IMR-90 (cell line): ENCODE measurements at regions not wholly inside any gene's neighbourhood (a gene's known extent, or its start where the extent isn't known, plus 50 kb on each side); places are given as distances from the start of the nearest gene placed in this dataset.

Experiments
- ATAC-seq: fragments of 200-7000 bp; cut with Tn5 transposase; 2 replicates; pipeline ENCODE4 v1.9.1; 2020; ENCODE audit warnings: low read depth, mild to moderate bottlenecking, moderate library complexity
- BruUV-seq: library from RNA; stranded (reverse); fragments of 400-500 nt; replicated peaks from 2 replicates; lab custom pipeline; 2021; lab: Mats Ljungman, UMichigan
- CTCF ChIA-PET: fragments of 300-600 bp; formaldehyde crosslinking; extraction: SDS; loops from one replicate; lab custom pipeline; 2021; ENCODE audit warnings: antibody characterized with exemption; lab: Yijun Ruan, JAX
- POLR2A ChIA-PET: fragments of 300-600 bp; sonication (Branson Sonifier 250); formaldehyde crosslinking; loops from one replicate; lab custom pipeline; 2022; ENCODE audit warnings: antibody characterized with exemption; ENCODE audit not compliant: unreplicated experiment; lab: Charles Lee
- DNase-seq: peaks from one replicate; pipeline ENCODE4 v3.0.0; 2013
- H2AFZ ChIP-seq: replicated peaks from 2 replicates; pipeline ENCODE3; 2013; ENCODE audit warnings: low read length, mild to moderate bottlenecking; ENCODE audit not compliant: poor library complexity
- H2AK5ac ChIP-seq: 2 replicates; pipeline ENCODE4 v1.6.1; 2013; ENCODE audit warnings: low read depth, low read length, inconsistent platforms
- H2AK9ac ChIP-seq: replicated peaks from 2 replicates; pipeline ENCODE3; 2013; ENCODE audit warnings: mild to moderate bottlenecking, low read depth, low read length, moderate library complexity; ENCODE audit not compliant: poor library complexity
- H2BK120ac ChIP-seq: 2 replicates; pipeline ENCODE4 v1.6.1; 2013; ENCODE audit warnings: low read depth, low read length, inconsistent platforms
- H2BK15ac ChIP-seq: 3 replicates; pipeline ENCODE4 v1.6.1; 2013; ENCODE audit warnings: low read depth, low read length, inconsistent platforms
- H2BK20ac ChIP-seq: 2 replicates; pipeline ENCODE4 v1.6.1; 2013; ENCODE audit warnings: low read depth, mild to moderate bottlenecking, inconsistent platforms, low read length, moderate library complexity
- H2BK5ac ChIP-seq: 2 replicates; pipeline ENCODE4 v1.6.1; 2013; ENCODE audit warnings: mild to moderate bottlenecking, low read depth, low read length, inconsistent platforms; ENCODE audit not compliant: poor library complexity, severe bottlenecking
- H3K14ac ChIP-seq: replicated peaks from 2 replicates; pipeline ENCODE4 v1.6.1; 2013; ENCODE audit warnings: low read depth, low read length, inconsistent platforms
- H3K18ac ChIP-seq: 2 replicates; pipeline ENCODE4 v1.6.1; 2013; ENCODE audit warnings: low read depth, low read length, control low read depth
- H3K23ac ChIP-seq: 2 replicates; pipeline ENCODE4 v1.6.1; 2013; ENCODE audit warnings: low read depth, low read length, inconsistent platforms
- H3K27ac ChIP-seq: 2 replicates; pipeline ENCODE4 v1.5.1; 2013; ENCODE audit warnings: mild to moderate bottlenecking, control low read depth, low read length; ENCODE audit not compliant: insufficient read depth
- H3K27me3 ChIP-seq: 2 replicates; pipeline ENCODE4 v1.6.1; 2013; ENCODE audit warnings: low read length; ENCODE audit not compliant: control insufficient read depth, insufficient read depth
- H3K36me3 ChIP-seq: 2 replicates; pipeline ENCODE4 v1.6.1; 2013; ENCODE audit warnings: low read length, mixed read lengths; ENCODE audit not compliant: control insufficient read depth, insufficient read depth
- H3K4ac ChIP-seq: 2 replicates; pipeline ENCODE4 v1.6.1; 2013; ENCODE audit warnings: low read depth, low read length, inconsistent platforms
- H3K4me1 ChIP-seq: 2 replicates; pipeline ENCODE4 v1.6.1; 2013; ENCODE audit warnings: low read length, mixed read lengths; ENCODE audit not compliant: control insufficient read depth, insufficient read depth
- H3K4me2 ChIP-seq: 2 replicates; pipeline ENCODE4 v1.6.1; 2013; ENCODE audit warnings: low read depth, mild to moderate bottlenecking, control low read depth, low read length, moderate library complexity
- H3K4me3 ChIP-seq: 2 replicates; pipeline ENCODE4 v1.5.1; 2013; ENCODE audit warnings: low read depth, mild to moderate bottlenecking, control low read depth, low read length, moderate library complexity; ENCODE audit not compliant: insufficient read depth
- H3K56ac ChIP-seq: 2 replicates; pipeline ENCODE4 v1.6.1; 2013; ENCODE audit warnings: low read length, inconsistent platforms; ENCODE audit not compliant: insufficient read depth; ENCODE audit errors: extremely low read depth
- H3K79me1 ChIP-seq, 2 experiments: 2 replicates each; pipeline ENCODE4 v1.6.1; 2013; ENCODE audit warnings: low read length in 2 of 2, inconsistent platforms in 1 of 2, low read depth in 1 of 2
- H3K9ac ChIP-seq: 2 replicates; pipeline ENCODE4 v1.6.1; 2013; ENCODE audit warnings: low read depth, low read length, control low read depth
- H3K9me1 ChIP-seq: 2 replicates; pipeline ENCODE4 v1.6.1; 2013; ENCODE audit warnings: low read length, inconsistent platforms; ENCODE audit not compliant: insufficient read depth
- H3K9me3 ChIP-seq: 2 replicates; pipeline ENCODE4 v1.6.1; 2013; ENCODE audit warnings: low read length; ENCODE audit not compliant: control insufficient read depth, insufficient read depth
- H4K20me1 ChIP-seq: 2 replicates; pipeline ENCODE4 v1.6.1; 2013; ENCODE audit warnings: low read length, inconsistent platforms; ENCODE audit not compliant: insufficient read depth
- H4K5ac ChIP-seq: 2 replicates; pipeline ENCODE4 v1.6.1; 2013; ENCODE audit warnings: mild to moderate bottlenecking, low read depth, low read length, control low read depth
- H4K8ac ChIP-seq, 2 experiments: 2 replicates each; pipeline ENCODE4 v1.6.1; 2013; ENCODE audit warnings: low read depth in 2 of 2, low read length in 2 of 2, control low read depth in 1 of 2, inconsistent platforms in 1 of 2
- H4K91ac ChIP-seq: 2 replicates; pipeline ENCODE4 v1.6.1; 2013; ENCODE audit warnings: low read depth, low read length, inconsistent platforms; ENCODE audit not compliant: insufficient read depth
- BHLHE40 ChIP-seq: fragments of 150-350 bp; IDR thresholded peaks from 2 replicates; pipeline ENCODE4 v1.6.1; 2016; ENCODE audit warnings: mild to moderate bottlenecking, low read depth, low read length
- CEBPB ChIP-seq: IDR thresholded peaks from 2 replicates; pipeline ENCODE4 v1.6.1; 2012; ENCODE audit warnings: low read depth, low read length, improper control_type of control experiment
- CTCF ChIP-seq: conservative IDR thresholded peaks from 2 replicates; pipeline ENCODE4 v1.5.1; 2012; ENCODE audit warnings: mild to moderate bottlenecking, low read depth, low read length, improper control_type of control experiment
- MAFK ChIP-seq: IDR thresholded peaks from 2 replicates; pipeline ENCODE4 v1.6.1; 2012; ENCODE audit warnings: low read depth, low read length, improper control_type of control experiment
- MXI1 ChIP-seq: IDR thresholded peaks from 2 replicates; pipeline ENCODE4 v1.6.1; 2012; ENCODE audit warnings: low read depth, mild to moderate bottlenecking, low read length, moderate library complexity, borderline replicate concordance
- RAD21 ChIP-seq: IDR thresholded peaks from 2 replicates; pipeline ENCODE4 v1.6.1; 2012; ENCODE audit warnings: low read length, improper control_type of control experiment
- RCOR1 ChIP-seq: IDR thresholded peaks from 2 replicates; pipeline ENCODE4 v1.6.1; 2012; ENCODE audit warnings: mild to moderate bottlenecking, low read length, improper control_type of control experiment; ENCODE audit not compliant: insufficient replicate concordance
- SMC3 ChIP-seq: fragments of 150-350 bp; IDR thresholded peaks from 2 replicates; pipeline ENCODE4 v1.6.1; 2016; ENCODE audit warnings: low read depth, mild to moderate bottlenecking, antibody characterized with exemption, low read length, moderate library complexity
- WGBS, 2 experiments: methylation state at CpG; one replicate each; pipeline versions ENCODE4 v1.1.5 to v1.1.7; 2013; ENCODE audit warnings: missing lambda C conversion rate in 2 of 2; ENCODE audit not compliant: insufficient read length in 1 of 2; ENCODE audit errors: extremely low coverage in 2 of 2; 5-methylcytosine and 5-hydroxymethylcytosine counted together
- dilution Hi-C: fragments of 300-500 bp; cut with HindIII; formaldehyde crosslinking; loops from one replicate; pipeline ENCODE4 v1.14.3; 2018; ENCODE audit warnings: low sequenced_read_pairs; ENCODE audit not compliant: unreplicated experiment
- in situ Hi-C: fragments of 300-500 bp; cut with MboI; formaldehyde crosslinking; loops from 3 replicates; pipeline ENCODE4 v1.14.3; 2019; ENCODE audit warnings: low sequenced_read_pairs, inconsistent platforms, mixed read lengths
- intact Hi-C: fragments of 100-400 bp; cut with micrococcal nuclease; formaldehyde crosslinking; loops from 2 replicates; pipeline ENCODE4 v1.10.0; 2022

DNA sequence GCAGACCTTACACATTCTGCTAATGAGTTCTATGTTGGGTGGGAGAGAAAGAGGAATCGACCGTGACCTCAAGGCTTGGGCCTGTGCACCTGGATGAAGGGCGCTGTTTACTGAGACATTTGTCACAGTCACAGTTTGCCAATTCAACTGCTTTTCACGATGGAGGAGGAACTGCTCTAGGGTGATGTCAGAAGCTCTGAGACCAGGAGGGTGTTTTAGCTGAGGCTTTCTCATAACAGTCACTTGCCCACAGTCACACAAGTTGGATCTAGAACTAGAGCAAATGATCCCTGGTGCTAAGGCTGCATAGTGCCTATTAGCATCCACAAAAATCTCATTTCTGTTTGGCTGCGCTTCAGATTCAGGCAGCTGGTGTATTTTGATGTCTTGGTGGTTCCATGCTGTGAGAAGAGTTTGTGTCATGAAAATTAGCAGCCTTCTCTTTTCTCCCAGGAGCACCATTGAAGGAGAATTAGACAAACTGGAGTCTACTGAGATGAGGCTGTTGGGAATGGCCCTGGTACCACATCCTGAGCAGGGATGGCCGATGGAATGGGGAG lies 83.3 kb upstream of the TGM3 start:
- DNase-seq (no peak), ATAC-seq (no peak)
- H4K5ac ChIP-seq = no peak overlapping the region
- H2BK20ac ChIP-seq = no peak overlapping the region
- no peak overlapping the region for H3K4me3 ChIP-seq
- no peak overlapping the region for H2AFZ ChIP-seq
- intact Hi-C loops = no loop called here
- H3K23ac ChIP-seq = no peak overlapping the region
- H3K4ac ChIP-seq = no peak overlapping the region
- no peak overlapping the region for H2BK120ac ChIP-seq
- peaks cover 21% of the 10 kb centered on the region for H3K27me3 ChIP-seq
- no peaks in the 10 kb centered on the region for H3K79me1 ChIP-seq
- in situ Hi-C loops = no loop called here
- H3K4me2 ChIP-seq = no peak overlapping the region
- H2AK5ac ChIP-seq = no peak overlapping the region
- H3K18ac ChIP-seq = no peak overlapping the region
- CTCF ChIA-PET = interaction anchor here (0.8 kb wide), 1 partner anchor 240 kb away, joined by 3 read pairs; no protein-coding TSS in a partner anchor
- dilution Hi-C loops = no loop called here
- H3K9me1 ChIP-seq = no peaks in the 10 kb centered on the region
- POLR2A ChIA-PET = no interaction called here
- H3K9me3 ChIP-seq = no peaks in the 10 kb centered on the region
- no peaks in the 10 kb centered on the region for H3K4me1 ChIP-seq
- no peaks in the 10 kb centered on the region for H4K20me1 ChIP-seq
- no peak overlapping the region for H2AK9ac ChIP-seq
- BruUV-seq = no TSS peak
- H3K56ac ChIP-seq = no peak overlapping the region
- H3K9ac ChIP-seq = no peak overlapping the region
- no peaks in the 10 kb centered on the region for H3K36me3 ChIP-seq
- H3K27ac ChIP-seq = no peak overlapping the region
- no peak overlapping the region for H2BK15ac ChIP-seq
- 66% methylated on average over 3 of the region's 6 CpGs; no CpG with 5 or more reads in 1 of the 2 experiments for WGBS, 2 experiments
- no peak overlapping the region for H2BK5ac ChIP-seq
- H4K91ac ChIP-seq = no peak overlapping the region
- TF ChIP-seq RCOR1 (no peak), CTCF (no peak), BHLHE40 (no peak), RAD21 (no peak), SMC3 (no peak), CEBPB (no peak), MXI1 (no peak), MAFK (no peak)
- no peak overlapping the region for H4K8ac ChIP-seq
- H3K14ac ChIP-seq = no peak overlapping the region
